ENCODE measurements at regions not wholly inside any gene's neighbourhood (a gene's known extent, or its start where the extent isn't known, plus 50 kb on each side); places are given as distances from the start of the nearest gene placed in this dataset.

GRCh38 chr2:189265696-189266320, 86.2 kb upstream of the COL5A2 start:
- Histone ChIP-seq H3K79me2 (ENCODE audit: low read depth) (no peaks in the 10 kb centered on the region), H3K4me2 (no peak overlapping the region), H3K27me3 (ENCODE audit: insufficient read depth, low read depth) (no peaks in the 10 kb centered on the region), H4K20me1 (ENCODE audit: insufficient read depth) (no peaks in the 10 kb centered on the region), H3K27ac (no peak overlapping the region), H3K36me3 (ENCODE audit: low read depth) (no peaks in the 10 kb centered on the region), H3F3A (ENCODE audit: insufficient read depth, low read depth) (no peaks in the 10 kb centered on the region), H3K4me3 (no peak overlapping the region), H2AFZ (no peak overlapping the region), H3K4me1 (replicated peaks; ENCODE audit: insufficient read depth) (no peaks in the 10 kb centered on the region), H3K9me2 (ENCODE audit: insufficient read depth) (no peaks in the 10 kb centered on the region), H3K9me3 (ENCODE audit: insufficient read depth, low read depth) (no peaks in the 10 kb centered on the region)
- BruUV-seq (replicated peaks) = no TSS peak
- intact Hi-C loops (cut with micrococcal nuclease; ENCODE audit: unreplicated experiment) = no loop called here
- CTCF ChIA-PET = no interaction called here
- TF ChIP-seq EZH2 (IDR thresholded peaks at IDR 0.05; ENCODE audit: low read depth) (no peak), CTCF (conservative IDR thresholded peaks at IDR 0.05) (no peak)
- DNase-seq = no peak
- POLR2A ChIA-PET (ENCODE audit: unreplicated experiment) = no interaction called here

GRCh38 chr2:189267491-189267890, 87.9 kb upstream of the COL5A2 start:
- Histone ChIP-seq H3K4me3 (no peak overlapping the region), H3K4me1 (replicated peaks; ENCODE audit: insufficient read depth) (no peaks in the 10 kb centered on the region), H2AFZ (no peak overlapping the region), H4K20me1 (ENCODE audit: insufficient read depth) (no peaks in the 10 kb centered on the region), H3K79me2 (ENCODE audit: low read depth) (no peaks in the 10 kb centered on the region), H3K9me2 (ENCODE audit: insufficient read depth) (no peaks in the 10 kb centered on the region), H3F3A (ENCODE audit: insufficient read depth, low read depth) (no peaks in the 10 kb centered on the region), H3K9me3 (ENCODE audit: insufficient read depth, low read depth) (no peaks in the 10 kb centered on the region), H3K36me3 (ENCODE audit: low read depth) (no peaks in the 10 kb centered on the region), H3K27ac (no peak overlapping the region), H3K4me2 (no peak overlapping the region), H3K27me3 (ENCODE audit: insufficient read depth, low read depth) (no peaks in the 10 kb centered on the region)
- TF ChIP-seq EZH2 (IDR thresholded peaks at IDR 0.05; ENCODE audit: low read depth) (no peak), CTCF (conservative IDR thresholded peaks at IDR 0.05) (no peak)
- no TSS peak for BruUV-seq (replicated peaks)
- CTCF ChIA-PET = no interaction called here
- no peak for DNase-seq
- intact Hi-C loops (cut with micrococcal nuclease; ENCODE audit: unreplicated experiment) = no loop called here
- POLR2A ChIA-PET (ENCODE audit: unreplicated experiment) = no interaction called here

- no peak overlapping the region for H2AFZ ChIP-seq
- H3K27me3 ChIP-seq (ENCODE audit: insufficient read depth, low read depth) = no peaks in the 10 kb centered on the region
- intact Hi-C loops (cut with micrococcal nuclease; ENCODE audit: unreplicated experiment) = no loop called here
- H3F3A ChIP-seq (ENCODE audit: insufficient read depth, low read depth) = no peaks in the 10 kb centered on the region
- H3K4me1 ChIP-seq (replicated peaks; ENCODE audit: insufficient read depth) = no peaks in the 10 kb centered on the region
- ChIA-PET POLR2A (ENCODE audit: unreplicated experiment) (no interaction called here), CTCF (no interaction called here)
- no peak overlapping the region for H3K4me2 ChIP-seq
- no peak for DNase-seq
- no peak for TF ChIP-seq CTCF (conservative IDR thresholded peaks at IDR 0.05)
- TF ChIP-seq EZH2 (IDR thresholded peaks at IDR 0.05; ENCODE audit: low read depth) = no peak
- H3K9me2 ChIP-seq (ENCODE audit: insufficient read depth) = no peaks in the 10 kb centered on the region
- no peaks in the 10 kb centered on the region for H3K9me3 ChIP-seq (ENCODE audit: insufficient read depth, low read depth)
- H3K36me3 ChIP-seq (ENCODE audit: low read depth) = no peaks in the 10 kb centered on the region
- BruUV-seq (replicated peaks) = no TSS peak
- H3K27ac ChIP-seq = no peak overlapping the region
- no peaks in the 10 kb centered on the region for H3K79me2 ChIP-seq (ENCODE audit: low read depth)
- H4K20me1 ChIP-seq (ENCODE audit: insufficient read depth) = no peaks in the 10 kb centered on the region
- no peak overlapping the region for H3K4me3 ChIP-seq
These were observed 88.5 kb upstream of the COL5A2 start for GRCh38 chr2:189267925-189268579.

Data from PC-9 (cell line).